Ovary (tissue), 3 donors: ENCODE measurements at regions not wholly inside any gene's neighbourhood (a gene's known extent, or its start where the extent isn't known, plus 50 kb on each side); places are given as distances from the start of the nearest gene placed in this dataset.

Source experiments
- CTCF ChIP-seq, 3 donors: fragments of 450-650 bp in 2 of 3; fragments of 200-600 bp in 1 of 3; IDR thresholded peaks; one replicate each; pipeline versions ENCODE4 v1.5.1 to v1.8.0; 2016 to 2022; ENCODE audit warnings: antibody characterized with exemption in 3 of 3, mild to moderate bottlenecking in 1 of 3
- EP300 ChIP-seq: sonication (generic); formaldehyde crosslinking; IDR thresholded peaks from one replicate; pipeline ENCODE4 v1.6.1; 2017; ENCODE audit warnings: antibody characterized with exemption
- POLR2A ChIP-seq: fragments of 450-650 bp; IDR thresholded peaks from one replicate; pipeline ENCODE4 v1.6.1; 2017; ENCODE audit warnings: antibody characterized with exemption, mild to moderate bottlenecking, moderate library complexity
- donor health status: DM: no; HTN: no; CAD: no.

GRCh38 chr14:97104029-97104428 is 306.8 kb downstream of the VRK1 start:
- TF ChIP-seq CTCF (IDR thresholded peaks at IDR 0.05): no peak
- TF ChIP-seq POLR2A: no peak
- no peak for TF ChIP-seq EP300
